SIG-M5 treated with dmso at 0.1 percent for 504 hours (cell line): ENCODE measurements at regions not wholly inside any gene's neighbourhood (a gene's known extent, or its start where the extent isn't known, plus 50 kb on each side); places are given as distances from the start of the nearest gene placed in this dataset.

ENCODE experiments used
- DNase-seq: peaks from one replicate; lab custom pipeline; 2025; ENCODE audit not compliant: unreplicated experiment; lab: John Stamatoyannopoulos, UW

DNA sequence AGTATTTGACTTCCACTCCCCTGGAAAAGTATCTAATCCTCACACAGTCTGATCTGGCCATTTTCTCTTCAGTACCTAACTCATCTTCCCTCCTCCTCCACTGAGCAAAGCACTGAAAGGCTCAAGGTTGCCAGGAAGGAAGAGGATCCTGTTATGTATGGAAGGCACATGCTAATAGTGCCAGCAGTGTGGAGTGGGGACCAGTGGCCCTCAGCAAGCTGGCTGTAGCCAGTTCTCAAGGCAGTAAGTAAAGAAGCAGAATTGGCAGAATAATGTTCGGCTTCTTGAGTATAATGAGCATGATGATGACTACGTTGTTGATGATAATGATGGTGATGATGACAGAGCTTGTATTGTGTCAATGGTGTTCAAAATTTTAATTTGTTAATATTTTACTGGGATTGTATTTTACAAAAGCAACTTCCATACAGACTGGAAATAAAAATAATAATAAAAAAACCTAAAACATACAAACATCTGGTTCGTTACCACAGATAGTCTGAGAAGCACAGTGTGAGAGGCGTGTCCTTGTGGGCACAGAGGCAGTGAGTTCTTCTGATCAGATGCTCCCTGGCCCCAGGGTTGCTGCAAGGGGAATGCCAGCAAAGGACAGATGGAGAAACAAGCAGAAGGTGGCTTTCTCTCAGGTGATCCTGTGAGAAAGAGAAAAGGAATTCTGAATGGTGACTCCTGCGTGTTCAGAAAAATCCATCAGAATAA lies 528.8 kb downstream of the CMPK2 start:
- no peak for DNase-seq

DNA sequence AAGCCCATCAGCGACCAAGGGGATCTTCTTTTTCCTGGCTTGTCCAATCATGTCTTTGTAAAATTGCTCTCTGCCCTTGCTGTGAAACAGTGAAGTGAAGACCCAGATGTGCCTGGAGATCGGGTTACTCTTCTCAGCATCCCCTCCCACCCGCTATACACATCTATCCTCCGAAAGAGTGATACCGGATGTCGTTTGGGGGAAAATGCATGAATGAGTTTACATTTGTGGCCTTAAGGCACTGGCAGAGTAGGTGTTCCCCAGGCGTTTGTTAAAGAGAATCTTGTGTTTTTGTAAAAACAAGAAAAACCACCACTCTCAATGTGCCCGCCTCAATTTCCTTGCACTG lies 528.3 kb downstream of the CMPK2 start:
- no peak for DNase-seq

DNA sequence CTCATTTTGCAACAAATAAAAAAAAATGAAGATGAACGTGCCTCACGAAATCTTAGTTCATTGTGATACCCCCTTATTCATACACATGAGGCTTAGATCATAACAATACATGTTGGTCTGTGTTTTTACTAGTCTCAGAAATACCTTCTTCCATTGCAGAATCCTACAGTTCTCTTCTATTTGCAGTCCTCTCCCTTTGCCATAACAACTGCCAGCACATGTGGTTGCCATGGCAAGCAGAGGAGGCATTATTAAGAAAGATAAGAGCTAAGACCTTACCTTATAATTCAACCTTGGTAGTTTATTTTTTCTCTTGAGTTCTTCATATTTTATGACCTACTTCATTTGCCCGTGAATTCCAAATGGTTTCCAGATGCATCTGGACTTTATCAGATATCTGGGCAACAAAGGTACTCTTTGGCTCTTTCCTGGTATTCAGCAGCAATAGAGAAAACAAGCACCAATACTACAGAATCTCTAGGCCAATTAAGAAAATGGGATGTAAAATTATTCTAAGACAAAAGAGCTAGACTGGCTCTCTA lies 524.0 kb downstream of the CMPK2 start:
- DNase-seq: no peak

GRCh38 chr2:6342273-6342920 lies 523.3 kb downstream of the CMPK2 start:
- DNase-seq: no peak

DNA sequence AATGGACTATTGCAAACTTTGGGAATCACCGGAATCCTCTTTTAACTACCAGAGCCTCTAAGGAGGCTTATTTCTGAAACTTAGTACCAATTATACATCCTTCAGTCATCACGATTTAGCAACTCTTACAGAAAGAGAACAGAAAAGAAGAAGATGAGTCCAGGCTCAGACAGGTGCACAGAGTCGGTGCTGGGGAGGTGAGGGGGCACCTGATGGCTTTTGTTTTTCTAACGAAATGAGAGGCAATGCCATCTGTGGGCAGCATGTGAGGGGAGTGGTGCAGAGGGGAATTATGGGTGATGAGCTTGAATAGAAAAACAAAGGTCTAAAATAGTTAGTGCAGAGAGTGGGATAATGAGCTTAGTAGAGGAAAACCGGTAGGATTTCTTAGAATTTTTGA lies 522.6 kb downstream of the CMPK2 start:
- DNase-seq: no peak

- no peak for DNase-seq
Measured at GRCh38 chr2:6352247-6352646, 513.5 kb downstream of the CMPK2 start.

GRCh38 chr2:6352906-6353515 lies 512.7 kb downstream of the CMPK2 start:
- no peak for DNase-seq

- no peak for DNase-seq
Measured at GRCh38 chr2:6353669-6354068, 512.0 kb downstream of the CMPK2 start.

GRCh38 chr2:6354546-6354945 lies 511.2 kb downstream of the CMPK2 start:
- DNase-seq: no peak

- DNase-seq: no peak
Measured at GRCh38 chr2:6355886-6356761, 509.6 kb downstream of the CMPK2 start.

- DNase-seq: no peak
Measured at GRCh38 chr2:6358546-6358945, 507.2 kb downstream of the CMPK2 start.

DNA sequence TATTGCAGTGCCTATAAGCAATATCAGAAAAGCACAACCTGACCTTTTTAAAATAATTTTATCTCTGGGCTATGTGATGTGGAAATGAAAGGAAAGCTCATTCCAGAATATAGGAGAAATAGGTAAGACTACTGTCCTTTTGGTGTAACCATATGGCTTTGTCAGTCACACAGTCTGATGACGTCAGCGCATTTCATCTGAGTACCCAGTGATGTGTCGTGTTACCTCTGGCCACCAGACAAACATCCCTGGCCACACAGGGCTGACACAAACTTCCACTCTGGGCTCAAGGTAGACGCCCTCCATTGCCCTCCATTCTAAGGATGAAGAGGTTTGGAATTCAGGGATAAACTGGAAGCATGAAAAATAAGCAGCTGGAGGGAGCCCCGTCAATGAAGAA lies 506.7 kb downstream of the CMPK2 start:
- no peak for DNase-seq

GRCh38 chr2:6359964-6360363 lies 505.7 kb downstream of the CMPK2 start:
- DNase-seq: no peak

DNA sequence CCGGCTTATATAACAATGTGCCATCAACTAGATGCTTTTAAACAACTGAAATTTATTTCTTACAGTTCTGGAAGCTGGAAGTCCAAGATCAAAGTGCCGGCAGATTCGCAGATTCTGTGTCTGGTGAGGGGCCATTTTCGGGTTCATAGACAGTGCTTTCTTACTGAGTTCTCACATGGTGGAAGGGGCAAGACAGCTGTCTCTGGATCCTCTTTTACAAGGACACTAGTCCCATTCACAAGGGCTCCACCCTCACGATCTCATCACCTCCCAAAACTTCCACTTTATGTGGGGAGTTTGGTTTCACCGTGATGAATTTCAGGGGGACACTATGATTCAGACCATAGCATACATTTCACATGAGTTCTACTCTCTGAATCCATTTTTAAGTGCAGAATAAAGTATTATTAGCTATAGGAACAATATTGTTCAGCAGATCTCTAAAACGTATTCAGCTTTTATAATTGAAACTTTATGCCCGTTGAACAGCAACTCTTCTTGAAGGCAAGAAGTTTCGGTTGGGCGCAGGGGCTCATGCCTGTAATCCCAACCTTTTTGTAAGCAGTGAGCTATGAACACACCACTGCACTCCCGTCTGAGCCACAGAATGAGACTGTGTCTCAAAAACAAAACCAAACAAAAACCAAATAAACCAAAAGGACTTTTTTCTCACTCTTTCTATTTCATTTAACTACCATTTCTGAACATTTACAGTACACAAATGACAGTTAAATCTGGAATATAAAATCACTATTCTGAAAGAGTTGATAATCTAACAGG lies 502.8 kb downstream of the CMPK2 start:
- no peak for DNase-seq

GRCh38 chr2:6368281-6368680 lies 497.4 kb downstream of the CMPK2 start:
- DNase-seq: no peak

DNA sequence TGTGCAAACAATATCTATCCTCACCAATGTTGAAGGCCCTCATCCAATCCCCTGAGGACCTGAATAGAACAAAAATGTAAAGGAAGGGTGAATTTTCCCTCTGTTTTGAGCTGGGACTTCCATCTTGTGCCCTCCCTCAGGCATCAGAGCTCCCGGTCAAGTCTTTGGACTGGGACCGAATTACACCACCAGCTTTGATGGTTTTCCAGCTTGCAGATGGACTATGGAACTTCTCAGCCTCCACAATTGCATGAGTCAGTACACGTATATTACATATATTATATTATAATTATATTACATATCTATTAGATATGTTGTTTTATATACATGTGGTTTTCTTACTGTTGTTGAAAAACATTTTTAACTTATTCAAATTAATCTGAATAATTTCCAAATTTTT lies 496.4 kb downstream of the CMPK2 start:
- DNase-seq: no peak

DNA sequence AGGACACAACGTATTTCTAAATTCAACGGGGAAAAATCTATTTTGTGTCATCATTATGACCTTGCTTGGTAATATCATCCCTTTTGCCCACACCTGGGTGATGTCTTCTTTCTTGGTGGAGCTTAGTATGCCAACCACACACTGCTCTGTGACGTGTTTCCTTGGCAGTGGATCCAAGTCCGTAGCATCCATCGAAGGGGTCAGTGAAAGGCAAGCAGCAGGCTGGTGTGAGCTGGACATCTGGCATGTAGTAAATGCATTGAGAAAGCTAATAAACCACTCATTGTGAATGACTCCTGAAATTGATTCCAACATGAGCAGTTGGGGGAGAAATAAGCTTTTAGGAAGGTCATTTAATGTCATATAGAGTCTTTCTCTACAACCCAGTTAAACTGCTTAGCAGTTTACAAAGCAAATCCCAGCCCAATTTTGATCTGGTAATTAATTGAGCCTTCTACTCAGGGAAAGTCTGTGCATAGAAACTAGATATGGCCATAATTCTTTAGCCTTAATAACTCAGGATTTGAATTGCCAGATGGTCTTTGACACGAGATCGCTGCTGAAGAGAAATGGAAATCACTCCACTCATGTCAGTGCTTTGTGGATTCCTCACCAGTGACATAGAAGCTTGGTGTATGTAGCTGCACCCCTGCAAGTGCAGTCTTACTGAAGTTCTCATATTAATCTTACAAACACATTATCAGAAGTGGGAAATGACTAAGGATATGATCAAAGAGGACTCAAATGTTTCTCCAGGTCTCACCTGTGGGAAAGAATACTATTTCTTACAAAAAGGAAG lies 494.8 kb downstream of the CMPK2 start:
- no peak for DNase-seq

DNA sequence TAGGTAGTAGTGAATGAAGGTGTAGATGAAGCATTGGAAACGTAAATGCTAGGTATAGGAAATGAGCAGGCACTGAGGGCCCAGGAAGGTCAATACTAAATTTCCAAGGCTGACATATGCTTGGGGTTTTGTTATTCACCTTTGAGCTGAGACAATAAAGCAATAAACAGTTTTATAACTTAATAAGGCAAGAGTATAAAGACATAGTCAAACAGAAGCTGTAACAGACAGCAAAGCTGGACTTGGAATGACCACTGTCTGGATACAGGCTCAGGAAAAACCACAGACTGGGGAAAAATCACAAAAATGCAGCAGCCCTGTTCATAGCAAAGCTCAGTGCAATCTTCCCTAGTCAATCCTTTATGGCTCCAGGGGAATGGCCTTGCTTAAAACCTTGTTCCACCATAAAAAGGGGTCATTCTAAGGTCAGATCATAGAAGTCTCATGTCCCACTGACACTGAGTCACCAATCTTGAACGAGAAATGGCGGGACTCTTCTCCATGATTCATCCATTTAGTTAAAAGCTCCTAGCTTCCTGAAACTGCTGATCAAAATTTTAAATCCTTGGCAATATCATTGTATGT lies 493.3 kb downstream of the CMPK2 start:
- no peak for DNase-seq

- DNase-seq: no peak
Measured at GRCh38 chr2:6381326-6381725, 484.4 kb downstream of the CMPK2 start.
